HEK293T (cell line): ENCODE measurements at regions not wholly inside any gene's neighbourhood (a gene's known extent, or its start where the extent isn't known, plus 50 kb on each side); places are given as distances from the start of the nearest gene placed in this dataset.

ENCODE experiments used
- CTCF ChIA-PET: fragments of 350-600 bp; formaldehyde crosslinking; extraction: SDS; loops from one replicate; lab custom pipeline; 2021; ENCODE audit warnings: antibody characterized with exemption, inconsistent platforms; lab: Yijun Ruan, JAX
- POLR2A ChIA-PET: fragments of 350-600 bp; formaldehyde crosslinking; extraction: SDS; loops from one replicate; lab custom pipeline; 2020; ENCODE audit warnings: antibody characterized with exemption, inconsistent platforms; lab: Yijun Ruan, JAX
- DNase-seq: peaks from one replicate; pipeline ENCODE4 v3.0.0; 2012; ENCODE audit warnings: mixed read lengths; ENCODE audit errors: extremely low spot score
- ARNT ChIP-seq: fragments of 450-650 bp; IDR thresholded peaks from 2 replicates; pipeline ENCODE4 v1.6.1; 2017; ENCODE audit warnings: mild to moderate bottlenecking
- BHLHE40 ChIP-seq: fragments of 450-650 bp; IDR thresholded peaks from 2 replicates; pipeline ENCODE4 v1.6.1; 2016; ENCODE audit warnings: mild to moderate bottlenecking, moderate library complexity, borderline replicate concordance
- CTBP1 ChIP-seq: fragments of 450-650 bp; IDR thresholded peaks from 2 replicates; pipeline ENCODE4 v1.6.1; 2016; ENCODE audit warnings: borderline replicate concordance
- ELF4 ChIP-seq: fragments of 450-650 bp; IDR thresholded peaks from 2 replicates; pipeline ENCODE4 v1.6.1; 2017; ENCODE audit warnings: antibody characterized with exemption
- FOXA1 ChIP-seq: fragments of 450-650 bp; IDR thresholded peaks from 2 replicates; pipeline ENCODE4 v1.6.1; 2016; ENCODE audit warnings: mild to moderate bottlenecking
- FOXK2 ChIP-seq: fragments of 450-650 bp; IDR thresholded peaks from 2 replicates; pipeline ENCODE4 v1.6.1; 2016; ENCODE audit warnings: mild to moderate bottlenecking
- FOXM1 ChIP-seq: fragments of 450-650 bp; IDR thresholded peaks from 2 replicates; pipeline ENCODE4 v1.6.1; 2017; ENCODE audit warnings: mild to moderate bottlenecking, borderline replicate concordance
- HDGF ChIP-seq: fragments of 450-650 bp; IDR thresholded peaks from 2 replicates; pipeline ENCODE4 v1.6.1; 2017; ENCODE audit warnings: antibody characterized with exemption, borderline replicate concordance
- L3MBTL2 ChIP-seq: fragments of 450-650 bp; conservative IDR thresholded peaks from 2 replicates; pipeline ENCODE4 v1.6.1; 2016; ENCODE audit warnings: mild to moderate bottlenecking
- LEF1 ChIP-seq: fragments of 450-650 bp; IDR thresholded peaks from 2 replicates; pipeline ENCODE4 v1.6.1; 2017; ENCODE audit warnings: mild to moderate bottlenecking, borderline replicate concordance
- NFRKB ChIP-seq: fragments of 450-650 bp; IDR thresholded peaks from 2 replicates; pipeline ENCODE4 v1.6.1; 2016; ENCODE audit warnings: mild to moderate bottlenecking, moderate library complexity
- SP1 ChIP-seq: fragments of 450-650 bp; IDR thresholded peaks from 2 replicates; pipeline ENCODE4 v1.6.1; 2017
- SUZ12 ChIP-seq: fragments of 450-650 bp; IDR thresholded peaks from 2 replicates; pipeline ENCODE4 v1.6.1; 2016; ENCODE audit warnings: mild to moderate bottlenecking
- TARDBP ChIP-seq: fragments of 450-650 bp; IDR thresholded peaks from 2 replicates; pipeline ENCODE4 v1.6.1; 2016
- ZNF384 ChIP-seq: fragments of 450-650 bp; IDR thresholded peaks from 2 replicates; pipeline ENCODE4 v1.6.1; 2016
- TF ChIP-seq, protein P1 (sequence below): fragments of 450-650 bp; IDR thresholded peaks from 2 replicates; pipeline ENCODE4 v1.6.1; 2016

DNA sequence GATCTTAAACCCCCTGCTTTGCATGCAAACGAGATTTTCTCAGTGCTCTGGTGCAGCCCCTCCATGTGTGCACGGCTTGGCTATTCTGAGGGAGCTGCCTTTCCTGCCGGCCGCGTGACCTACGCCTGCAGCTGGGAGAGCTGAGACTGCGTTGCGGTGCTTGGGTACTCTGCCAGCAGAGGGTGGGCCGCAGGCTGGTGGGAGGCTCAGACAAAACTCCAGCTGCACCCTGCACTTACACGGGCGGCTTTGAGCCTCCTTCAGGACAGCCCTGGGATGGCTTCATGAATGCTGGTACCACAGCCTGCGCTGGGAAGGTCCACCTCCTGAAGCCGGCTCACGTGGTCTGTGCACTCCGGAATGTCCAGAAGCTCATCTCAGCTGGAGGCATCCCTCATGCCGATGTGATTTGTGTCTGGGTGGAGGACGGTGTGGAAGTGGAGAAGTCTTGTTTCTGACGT, 223.7 kb downstream of the DLL1 start:
- DNase-seq = no peak
- CTCF ChIA-PET = no interaction called here
- POLR2A ChIA-PET = no interaction called here
- no peak for TF ChIP-seq SUZ12
- TF ChIP-seq FOXA1 = no peak
- TF ChIP-seq, protein P1, sequence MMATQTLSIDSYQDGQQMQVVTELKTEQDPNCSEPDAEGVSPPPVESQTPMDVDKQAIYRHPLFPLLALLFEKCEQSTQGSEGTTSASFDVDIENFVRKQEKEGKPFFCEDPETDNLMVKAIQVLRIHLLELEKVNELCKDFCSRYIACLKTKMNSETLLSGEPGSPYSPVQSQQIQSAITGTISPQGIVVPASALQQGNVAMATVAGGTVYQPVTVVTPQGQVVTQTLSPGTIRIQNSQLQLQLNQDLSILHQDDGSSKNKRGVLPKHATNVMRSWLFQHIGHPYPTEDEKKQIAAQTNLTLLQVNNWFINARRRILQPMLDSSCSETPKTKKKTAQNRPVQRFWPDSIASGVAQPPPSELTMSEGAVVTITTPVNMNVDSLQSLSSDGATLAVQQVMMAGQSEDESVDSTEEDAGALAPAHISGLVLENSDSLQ = no peak

DNA sequence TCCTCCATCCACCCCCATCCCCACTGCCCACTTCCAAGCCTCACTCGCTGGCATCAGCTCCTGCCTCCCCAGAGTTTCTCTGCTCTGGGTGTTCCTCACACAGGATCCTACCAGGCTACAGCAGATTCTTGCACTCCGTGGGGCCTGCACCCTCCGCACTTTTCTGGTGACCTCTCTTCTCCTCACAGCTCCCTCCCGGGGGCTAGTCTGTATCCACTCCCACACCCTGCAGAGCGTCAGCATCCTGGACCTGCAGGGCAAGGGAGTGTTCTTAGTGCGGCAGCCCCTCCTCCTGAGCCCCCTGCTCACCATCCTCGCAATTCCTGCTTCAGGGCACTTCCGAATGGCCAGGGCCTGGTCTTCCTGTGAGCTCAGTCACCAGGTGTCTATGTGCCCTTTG, 224.2 kb downstream of the DLL1 start:
- TF ChIP-seq FOXA1 (no peak), ZNF384 (no peak), TARDBP (no peak), ELF4 (no peak), FOXM1 (no peak), SUZ12 (no peak), BHLHE40 (no peak), SP1 (no peak), NFRKB (no peak), FOXK2 (no peak), HDGF (no peak), CTBP1 (no peak), LEF1 (no peak), L3MBTL2 (no peak), ARNT (no peak)
- TF ChIP-seq, protein P1 = no peak
- POLR2A ChIA-PET = no interaction called here
- DNase-seq = no peak
- CTCF ChIA-PET = no interaction called here

DNA sequence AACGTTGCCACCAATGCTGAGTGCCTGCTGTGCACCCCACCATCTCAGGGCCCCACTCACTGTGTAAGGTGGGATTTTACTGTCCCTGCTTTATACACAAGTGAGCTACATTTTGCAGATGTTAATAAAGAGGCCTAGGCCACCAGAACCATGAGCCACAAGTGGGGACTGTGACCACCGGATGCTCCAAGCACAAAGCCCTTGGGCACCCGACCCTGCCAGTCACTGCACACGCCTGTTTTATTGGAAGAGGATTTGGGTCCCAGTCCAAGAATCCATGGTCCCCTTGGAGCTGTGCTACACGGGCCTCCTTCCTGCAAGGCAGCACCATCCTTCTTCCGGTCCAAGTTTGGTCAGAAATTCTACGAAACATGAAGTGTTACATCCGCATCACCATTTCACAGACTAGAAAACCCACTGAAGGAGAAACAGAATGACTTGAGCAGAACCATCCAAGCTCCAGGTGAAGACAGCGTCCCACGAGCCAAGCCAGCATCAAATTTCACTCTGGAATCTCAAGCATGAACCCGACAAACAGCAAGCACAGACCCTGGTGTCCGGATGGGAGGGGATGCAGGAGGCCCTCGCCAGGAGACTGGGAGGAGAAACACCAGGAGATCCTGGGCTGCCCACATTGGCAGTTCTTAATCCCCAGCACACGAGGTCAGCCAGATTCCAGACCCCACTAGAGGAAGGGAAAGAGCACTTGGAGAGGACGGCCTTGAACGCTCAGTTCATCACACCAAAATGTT, 226.9 kb downstream of the DLL1 start:
- POLR2A ChIA-PET = no interaction called here
- CTCF ChIA-PET = no interaction called here
- DNase-seq = no peak
- TF ChIP-seq ZNF384 (no peak), FOXM1 (no peak)

DNA sequence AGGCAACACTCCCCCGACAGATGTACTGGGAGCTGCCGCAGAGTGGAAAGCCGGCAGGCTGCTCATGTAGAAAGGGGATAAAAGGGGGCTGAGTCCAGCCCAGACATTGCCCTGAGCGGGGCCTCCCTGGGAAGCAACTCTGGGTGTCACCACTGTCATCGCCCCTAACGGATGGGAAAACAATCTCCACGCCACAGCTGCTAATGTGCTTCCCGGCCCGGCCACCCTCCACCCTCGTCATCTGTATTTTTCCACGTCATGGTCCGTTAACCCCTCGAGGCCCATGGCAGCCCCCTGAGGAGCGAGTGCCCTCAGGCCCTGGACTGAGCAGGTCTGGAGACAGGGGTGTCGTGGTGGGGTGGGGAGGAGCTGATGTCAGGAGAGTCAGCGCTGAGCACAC, 227.4 kb downstream of the DLL1 start:
- ChIA-PET POLR2A (no interaction called here), CTCF (no interaction called here)
- DNase-seq = no peak
- TF ChIP-seq ZNF384 = no peak
- TF ChIP-seq CTBP1 = no peak
- no peak for TF ChIP-seq HDGF
- no peak for TF ChIP-seq NFRKB
- TF ChIP-seq, protein P1 = no peak
- no peak for TF ChIP-seq LEF1
- TF ChIP-seq ELF4 = no peak
- no peak for TF ChIP-seq FOXK2
- TF ChIP-seq ARNT = no peak
- TF ChIP-seq TARDBP = no peak
- TF ChIP-seq L3MBTL2 = no peak

DNA sequence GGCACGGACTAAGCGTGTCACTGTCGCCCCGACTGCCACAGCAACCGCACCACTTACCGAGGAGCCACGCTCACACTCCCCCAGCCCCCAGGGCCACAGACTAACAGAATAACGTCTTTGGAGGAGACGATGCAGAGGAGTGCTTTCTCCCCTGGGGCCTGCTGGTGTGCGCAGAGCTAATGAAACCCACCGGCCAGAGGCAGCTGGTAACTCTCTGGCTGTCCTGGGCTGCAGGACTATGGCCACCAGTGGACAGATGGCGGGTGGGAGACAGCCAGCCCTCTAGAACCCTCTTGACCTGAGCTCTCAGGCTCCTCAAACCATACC, 228.0 kb downstream of the DLL1 start:
- CTCF ChIA-PET = no interaction called here
- POLR2A ChIA-PET = no interaction called here
- DNase-seq = no peak
- TF ChIP-seq NFRKB (no peak), TARDBP (no peak), FOXK2 (no peak), ARNT (no peak), SP1 (no peak), SUZ12 (no peak), ELF4 (no peak), LEF1 (no peak), L3MBTL2 (no peak), HDGF (no peak), FOXA1 (no peak), ZNF384 (no peak), CTBP1 (no peak), BHLHE40 (no peak), FOXM1 (no peak)
- TF ChIP-seq, protein P1 = no peak

DNA sequence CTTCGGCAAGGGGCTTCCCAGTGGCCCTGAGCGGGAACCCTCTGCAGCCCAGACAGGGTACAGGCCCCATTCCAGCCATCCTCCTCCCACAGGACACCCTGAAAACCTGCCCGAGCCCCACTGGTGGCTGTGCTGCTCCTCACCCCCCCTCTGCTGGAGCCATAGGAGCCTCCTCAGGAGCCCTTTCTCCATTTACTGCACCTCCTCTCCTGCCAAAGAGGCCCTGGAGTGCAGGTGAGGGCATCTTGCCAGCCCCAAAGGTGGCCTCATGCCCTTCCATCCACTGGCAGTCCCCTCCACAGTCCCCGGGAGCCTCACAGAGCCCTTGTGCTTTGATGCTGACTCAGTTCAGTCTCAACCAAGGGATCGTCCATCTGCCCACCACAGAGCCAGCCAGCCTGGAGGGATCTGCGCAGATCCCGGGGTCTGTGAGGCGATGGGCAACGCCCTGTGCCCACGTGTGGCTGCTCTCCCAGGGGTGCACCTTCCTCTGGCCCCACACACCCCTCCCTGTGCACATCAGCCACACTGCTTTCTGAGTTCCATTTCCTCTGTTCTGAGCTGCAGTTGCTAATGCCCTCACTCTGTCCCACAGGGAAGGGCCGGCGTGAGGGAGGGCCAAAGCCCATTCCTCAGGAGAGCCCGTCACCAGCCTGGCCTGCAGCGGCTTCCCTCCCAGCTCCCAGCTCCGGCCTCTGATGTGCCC, 228.5 kb downstream of the DLL1 start:
- ChIA-PET POLR2A (no interaction called here), CTCF (interaction anchor here (1.0 kb wide), 1 partner anchor 230 kb away, joined by 3 read pairs; no protein-coding TSS in a partner anchor)
- TF ChIP-seq FOXA1 (no peak), FOXM1 (no peak), ARNT (no peak), SP1 (no peak), SUZ12 (no peak), FOXK2 (no peak), TARDBP (no peak), BHLHE40 (no peak), CTBP1 (no peak), ZNF384 (no peak), L3MBTL2 (no peak), HDGF (no peak)
- TF ChIP-seq, protein P1 = no peak
- DNase-seq = no peak
